ENCODE measurements at regions not wholly inside any gene's neighbourhood (a gene's known extent, or its start where the extent isn't known, plus 50 kb on each side); places are given as distances from the start of the nearest gene placed in this dataset.
A peak's percentile ranks its signal among the peaks of the same experiment; 100 is the strongest.
"Not testable (repeated sequence)": the region's sequence is repeated elsewhere in the genome, so short reads cannot be mapped to it uniquely, and the experiment has no call there.

DNA sequence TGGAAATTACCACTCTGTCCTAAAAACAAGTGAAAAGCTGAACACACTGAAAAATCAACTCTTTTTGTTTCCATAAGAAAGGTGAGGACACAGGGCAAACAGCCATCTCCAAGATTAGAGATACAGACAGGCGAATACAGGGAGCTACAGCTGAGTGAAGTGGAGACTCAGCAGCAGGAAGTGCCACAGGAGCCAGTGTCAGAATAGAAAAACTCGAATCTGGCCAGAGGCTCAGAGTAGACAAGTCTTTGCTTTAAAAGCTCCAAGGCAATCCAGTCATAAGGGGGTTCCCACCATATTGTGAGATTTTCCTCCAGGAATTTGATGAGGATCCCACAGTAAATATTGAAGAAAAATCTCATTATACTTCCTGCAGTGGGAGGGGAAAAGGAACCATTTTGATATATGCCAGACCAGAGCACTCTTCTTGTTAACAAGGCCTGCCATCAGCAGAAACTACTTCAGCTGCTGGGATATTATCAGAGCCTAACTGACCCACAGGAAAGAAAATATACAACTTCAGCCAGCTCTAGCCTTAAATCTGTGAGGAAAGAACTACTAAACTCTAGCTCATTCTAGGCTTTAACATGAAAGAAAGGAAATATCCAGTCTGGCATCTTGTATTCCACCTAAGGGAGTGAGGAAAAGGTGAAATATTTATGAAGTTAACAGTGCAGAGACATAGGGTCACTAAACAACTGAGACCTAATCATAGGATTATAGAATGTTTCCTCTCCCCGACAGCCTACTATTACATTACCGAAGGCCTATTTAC lies 256.2 kb upstream of the OLFM3 start:
- DNase-seq (ENCODE audit: low read depth): no peak
- TF ChIP-seq, protein P1, sequence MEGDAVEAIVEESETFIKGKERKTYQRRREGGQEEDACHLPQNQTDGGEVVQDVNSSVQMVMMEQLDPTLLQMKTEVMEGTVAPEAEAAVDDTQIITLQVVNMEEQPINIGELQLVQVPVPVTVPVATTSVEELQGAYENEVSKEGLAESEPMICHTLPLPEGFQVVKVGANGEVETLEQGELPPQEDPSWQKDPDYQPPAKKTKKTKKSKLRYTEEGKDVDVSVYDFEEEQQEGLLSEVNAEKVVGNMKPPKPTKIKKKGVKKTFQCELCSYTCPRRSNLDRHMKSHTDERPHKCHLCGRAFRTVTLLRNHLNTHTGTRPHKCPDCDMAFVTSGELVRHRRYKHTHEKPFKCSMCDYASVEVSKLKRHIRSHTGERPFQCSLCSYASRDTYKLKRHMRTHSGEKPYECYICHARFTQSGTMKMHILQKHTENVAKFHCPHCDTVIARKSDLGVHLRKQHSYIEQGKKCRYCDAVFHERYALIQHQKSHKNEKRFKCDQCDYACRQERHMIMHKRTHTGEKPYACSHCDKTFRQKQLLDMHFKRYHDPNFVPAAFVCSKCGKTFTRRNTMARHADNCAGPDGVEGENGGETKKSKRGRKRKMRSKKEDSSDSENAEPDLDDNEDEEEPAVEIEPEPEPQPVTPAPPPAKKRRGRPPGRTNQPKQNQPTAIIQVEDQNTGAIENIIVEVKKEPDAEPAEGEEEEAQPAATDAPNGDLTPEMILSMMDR (conservative IDR thresholded peaks at IDR 0.05; ENCODE audit: low read depth, low read length): no peak
- no peak overlapping the region for H3K4me3 ChIP-seq (ENCODE audit: low read depth, low read length)

DNA sequence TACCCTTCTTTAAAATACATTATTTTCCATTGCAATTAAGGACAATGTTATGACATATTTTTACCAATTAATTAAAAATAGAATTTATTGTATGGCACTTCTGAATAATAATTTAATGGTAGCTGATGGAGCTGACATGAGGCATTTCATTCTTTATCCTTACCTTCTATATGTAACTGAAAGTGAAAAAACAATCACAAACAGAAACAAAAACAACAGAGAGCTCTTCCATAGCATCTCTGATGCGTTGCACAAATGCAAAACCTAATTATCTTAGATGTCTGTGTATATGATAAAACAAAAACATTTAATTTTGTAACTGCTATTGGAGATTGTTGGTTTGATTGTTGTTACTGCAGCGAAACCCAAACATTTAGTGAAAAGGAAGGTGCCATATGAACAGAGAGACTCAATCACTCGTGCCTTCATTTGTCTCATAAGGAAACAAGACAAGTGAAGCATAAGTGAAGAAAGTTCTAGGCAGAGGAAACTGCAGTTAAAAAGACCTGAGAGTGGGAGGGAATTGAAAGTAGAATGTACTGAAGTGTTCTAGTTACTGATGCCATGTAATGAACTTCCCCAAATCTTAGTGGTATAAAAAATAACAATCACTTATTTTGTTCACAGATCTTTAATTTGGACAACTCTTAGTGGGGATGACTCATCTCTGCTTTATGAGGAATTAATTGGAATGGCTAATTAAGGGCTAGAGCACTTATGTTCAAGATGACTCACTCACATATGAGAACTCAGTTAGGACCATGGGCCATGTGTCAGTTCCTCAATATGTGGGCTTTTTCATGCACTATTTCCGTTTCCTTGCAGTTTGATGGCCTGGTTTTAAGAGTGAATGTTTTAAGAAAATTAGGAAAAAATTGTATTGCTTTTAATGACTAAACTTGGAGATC lies 245.0 kb upstream of the OLFM3 start:
- TF ChIP-seq, protein P1 (conservative IDR thresholded peaks at IDR 0.05; ENCODE audit: low read depth, low read length): no peak
- H3K4me3 ChIP-seq (ENCODE audit: low read depth, low read length): no peak overlapping the region
- no peak for DNase-seq (ENCODE audit: low read depth)

DNA sequence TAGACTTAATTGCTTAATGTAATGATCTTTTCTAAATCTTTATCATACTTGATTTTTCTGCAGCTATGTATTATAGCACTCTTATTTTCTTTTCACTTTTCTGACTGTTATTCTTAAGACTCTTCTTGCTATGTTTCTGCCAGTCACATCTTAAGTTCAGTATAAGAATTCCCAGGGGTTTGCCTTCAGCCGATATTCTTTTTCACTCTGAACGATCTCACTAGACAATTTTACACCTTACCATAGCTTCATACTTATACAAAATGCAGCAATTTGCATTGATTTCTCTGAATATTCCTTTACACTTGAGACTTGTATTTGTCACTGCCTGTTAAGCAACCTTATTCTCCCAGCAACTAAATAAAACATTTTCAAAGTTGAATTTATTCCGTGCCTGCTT lies 242.5 kb upstream of the OLFM3 start:
- no peak for DNase-seq (ENCODE audit: low read depth)
- no peak overlapping the region for H3K4me3 ChIP-seq (ENCODE audit: low read depth, low read length)
- TF ChIP-seq, protein P1 (conservative IDR thresholded peaks at IDR 0.05; ENCODE audit: low read depth, low read length): no peak

DNA sequence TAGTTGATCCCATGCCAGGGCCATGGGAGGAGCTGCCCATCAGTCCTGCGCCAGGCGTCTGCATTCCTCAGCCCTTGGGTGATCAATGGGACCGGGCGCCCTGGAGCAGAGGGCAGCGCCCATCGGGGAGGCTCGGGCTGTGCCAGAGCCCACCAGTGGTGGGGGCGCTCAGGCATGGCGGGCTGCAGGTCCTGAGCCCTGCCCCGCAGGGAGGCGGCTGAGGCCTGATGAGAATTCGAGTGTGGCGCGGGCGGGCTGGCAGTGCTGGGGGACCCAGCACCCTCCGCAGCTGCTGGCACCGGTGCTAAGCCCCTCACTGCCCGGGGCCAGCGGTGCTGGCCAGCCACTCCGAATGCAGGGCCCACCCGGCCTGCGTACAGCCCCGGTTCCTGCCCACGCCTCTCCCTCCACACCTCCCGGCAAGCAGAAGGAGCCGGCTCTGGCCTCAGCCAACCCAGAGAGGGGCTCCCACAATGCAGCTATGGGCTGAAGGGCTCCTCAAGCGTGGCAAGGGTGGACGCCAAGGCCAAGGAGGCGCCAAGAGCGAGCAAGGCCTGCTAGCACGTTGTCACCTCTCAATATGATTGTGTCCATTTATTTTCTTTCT lies 238.1 kb upstream of the OLFM3 start:
- H3K4me3 ChIP-seq (ENCODE audit: low read depth, low read length): no peak overlapping the region
- TF ChIP-seq, protein P1 (conservative IDR thresholded peaks at IDR 0.05; ENCODE audit: low read depth, low read length): no peak
- DNase-seq (ENCODE audit: low read depth): no peak

DNA sequence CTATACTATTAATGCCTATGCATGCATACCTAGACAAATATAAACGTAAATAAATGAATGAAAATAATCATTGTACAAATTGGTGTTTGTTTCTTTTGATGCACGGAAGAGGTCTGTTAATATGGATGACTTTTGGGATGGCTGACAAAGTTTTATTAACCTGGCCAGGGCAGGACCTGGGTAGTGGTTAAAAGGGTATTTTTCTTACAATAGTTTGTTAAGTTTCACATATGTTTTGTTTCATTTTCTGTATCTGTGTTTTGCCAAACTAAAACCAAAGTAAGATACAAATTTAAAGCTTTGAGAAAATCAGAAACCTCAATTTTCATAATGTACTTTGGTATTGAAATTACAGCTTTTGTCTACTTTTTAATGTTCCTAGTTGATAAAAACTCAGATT lies 222.7 kb upstream of the OLFM3 start:
- TF ChIP-seq, protein P1 (conservative IDR thresholded peaks at IDR 0.05; ENCODE audit: low read depth, low read length): no peak
- no peak for DNase-seq (ENCODE audit: low read depth)

DNA sequence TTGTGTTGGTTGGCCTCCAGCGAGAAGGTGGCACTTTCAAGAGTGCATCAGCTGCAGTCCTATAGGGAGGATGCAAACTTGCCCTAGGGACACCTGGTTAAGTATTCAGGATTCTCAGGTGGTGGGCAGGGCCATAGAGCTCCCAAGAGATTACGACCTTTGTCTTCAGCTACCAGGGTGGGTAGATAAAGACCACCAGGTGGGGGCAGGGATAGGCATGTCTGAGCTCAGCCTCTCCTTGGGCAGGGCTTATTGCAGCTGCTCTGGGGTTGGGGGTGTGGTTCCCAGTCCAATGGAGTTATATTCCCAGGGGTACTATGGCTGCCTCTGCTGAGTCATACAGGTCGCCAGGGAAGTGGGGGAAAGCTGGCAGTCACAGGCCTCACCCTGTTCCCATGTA lies 214.2 kb upstream of the OLFM3 start:
- not testable (repeated sequence) for H3K4me3 ChIP-seq (ENCODE audit: low read depth, low read length); DNase-seq (ENCODE audit: low read depth)

More for the DNA sequence above, 222.7 kb upstream of the OLFM3 start:
- H3K4me3 ChIP-seq (ENCODE audit: low read depth, low read length): no peak overlapping the region

DNA sequence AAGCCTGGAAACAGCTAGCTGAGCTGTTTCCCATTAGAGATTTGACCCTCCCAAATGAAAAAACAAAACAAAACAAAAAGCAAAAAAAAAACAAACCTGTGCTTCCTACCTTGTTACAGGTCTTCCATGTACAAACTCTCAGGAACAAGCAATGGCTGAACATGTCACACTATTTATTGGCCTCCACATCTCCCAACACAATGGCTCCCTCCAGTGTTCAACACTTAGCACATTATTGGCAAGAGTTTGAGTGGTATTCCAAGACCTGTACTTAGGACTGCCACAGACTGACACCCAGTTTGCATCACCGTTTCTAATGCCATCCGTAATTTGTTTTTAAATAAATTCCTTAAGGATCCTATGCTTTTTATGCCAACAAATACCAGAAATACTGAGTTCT lies 195.0 kb upstream of the OLFM3 start:
- no peak overlapping the region for H3K4me3 ChIP-seq (ENCODE audit: low read depth, low read length)
- TF ChIP-seq, protein P1 (conservative IDR thresholded peaks at IDR 0.05; ENCODE audit: low read depth, low read length): peak; percentile 63
- peak; percentile 15 for DNase-seq (ENCODE audit: low read depth)

All from epithelial cell of proximal tubule (primary cell).